Natural killer cell treated with Interleukin-12 subunit alpha and Interleukin-12 subunit beta and Interleukin-15 and Interleukin-18, amount 100 ng/mL, for 72 hours (primary cell): ENCODE measurements at regions not wholly inside any gene's neighbourhood (a gene's known extent, or its start where the extent isn't known, plus 50 kb on each side); places are given as distances from the start of the nearest gene placed in this dataset.

Experiments
- ATAC-seq, 2 donors: fragments of 150-1000 bp; cut with Tn5 transposase in 1 of 2; sonication (Bioruptor Pico), chemical (Tn5 transposase) in 1 of 2; 2 replicates each; pipeline ENCODE4 v1.10.0; 2021
- DNase-seq: peaks from one replicate; pipeline ENCODE4 v3.0.0; 2022; ENCODE audit warnings: low spot score
- H3K27ac Mint-ChIP-seq, 2 donors: 1 replicate in 1 of 2; 2 replicates in 1 of 2; pipeline ENCODE4 v1.8.0; 2022; ENCODE audit warnings: mixed read lengths in 2 of 2, mild to moderate bottlenecking in 1 of 2, moderate library complexity in 1 of 2
- H3K27me3 Mint-ChIP-seq, 2 donors: 1 replicate in 1 of 2; 2 replicates in 1 of 2; pipeline ENCODE4 v1.8.0; 2022; ENCODE audit warnings: mixed read lengths in 2 of 2
- H3K36me3 Mint-ChIP-seq: one replicate; pipeline ENCODE4 v1.8.0; 2022; ENCODE audit warnings: mixed read lengths
- H3K4me1 Mint-ChIP-seq, 2 donors: 1 replicate in 1 of 2; 2 replicates in 1 of 2; pipeline ENCODE4 v1.8.0; 2022; ENCODE audit warnings: low read depth in 2 of 2, mixed read lengths in 2 of 2, mild to moderate bottlenecking in 1 of 2
- H3K4me3 Mint-ChIP-seq: one replicate; pipeline ENCODE4 v1.8.0; 2022; ENCODE audit warnings: mixed read lengths
- H3K9me3 Mint-ChIP-seq: 2 replicates; pipeline ENCODE4 v1.8.0; 2022; ENCODE audit warnings: mixed read lengths

- peaks cover 16 to 26% of the 10 kb centered on the region in 2 donors for H3K27me3 Mint-ChIP-seq
- H3K4me1 Mint-ChIP-seq: peaks cover 0 to 2% of the 10 kb centered on the region in 2 donors
- no peak for DNase-seq
- no peak overlapping the region for H3K27ac Mint-ChIP-seq
- no peaks in the 10 kb centered on the region for H3K9me3 Mint-ChIP-seq
- H3K4me3 Mint-ChIP-seq: no peak overlapping the region
- ATAC-seq: no peak
- H3K36me3 Mint-ChIP-seq: no peaks in the 10 kb centered on the region
Measured at GRCh38 chr1:199704231-199704630, 323.3 kb upstream of the NR5A2 start.

GRCh38 chr1:199705825-199706224 lies 321.7 kb upstream of the NR5A2 start:
- Mint-ChIP-seq H3K27ac (no peak overlapping the region), H3K4me1 (no peaks in the 10 kb centered on the region), H3K4me3 (no peak overlapping the region), H3K27me3 (peaks cover 11 to 33% of the 10 kb centered on the region in 2 donors), H3K9me3 (peaks cover 6% of the 10 kb centered on the region), H3K36me3 (peaks cover 6% of the 10 kb centered on the region)
- ATAC-seq (no peak), DNase-seq (no peak)

GRCh38 chr1:199706826-199707606 lies 320.5 kb upstream of the NR5A2 start:
- H3K27ac Mint-ChIP-seq: no peak overlapping the region
- H3K4me3 Mint-ChIP-seq: no peak overlapping the region
- DNase-seq: no peak
- H3K36me3 Mint-ChIP-seq: peaks cover 18% of the 10 kb centered on the region
- no peak for ATAC-seq
- peaks cover 16% of the 10 kb centered on the region for H3K9me3 Mint-ChIP-seq
- peaks cover 15 to 43% of the 10 kb centered on the region in 2 donors for H3K27me3 Mint-ChIP-seq
- no peaks in the 10 kb centered on the region for H3K4me1 Mint-ChIP-seq

- no peak for DNase-seq
- Mint-ChIP-seq H3K36me3 (peaks cover 20% of the 10 kb centered on the region), H3K27ac (no peak overlapping the region), H3K9me3 (peaks cover 21% of the 10 kb centered on the region), H3K27me3 (peaks cover 16 to 44% of the 10 kb centered on the region in 2 donors), H3K4me1 (no peaks in the 10 kb centered on the region), H3K4me3 (no peak overlapping the region)
- ATAC-seq: no peak
Measured at GRCh38 chr1:199710974-199711373, 316.5 kb upstream of the NR5A2 start.

- no peak for DNase-seq
- ATAC-seq: no peak
- Mint-ChIP-seq H3K4me1 (no peaks in the 10 kb centered on the region), H3K4me3 (no peak overlapping the region), H3K27me3 (peaks cover 17 to 29% of the 10 kb centered on the region in 2 donors), H3K36me3 (peaks cover 5% of the 10 kb centered on the region), H3K9me3 (peaks cover 6% of the 10 kb centered on the region), H3K27ac (no peak overlapping the region)
Measured at GRCh38 chr1:199716729-199717128, 310.8 kb upstream of the NR5A2 start.

- no peak for DNase-seq
- H3K27ac Mint-ChIP-seq: no peak overlapping the region
- no peaks in the 10 kb centered on the region for H3K4me1 Mint-ChIP-seq
- H3K36me3 Mint-ChIP-seq: no peaks in the 10 kb centered on the region
- no peaks in the 10 kb centered on the region for H3K9me3 Mint-ChIP-seq
- H3K27me3 Mint-ChIP-seq: peaks cover 16 to 21% of the 10 kb centered on the region in 2 donors
- no peak for ATAC-seq
- H3K4me3 Mint-ChIP-seq: no peak overlapping the region
Measured at GRCh38 chr1:199719156-199719842, 308.2 kb upstream of the NR5A2 start.

- Mint-ChIP-seq H3K9me3 (no peaks in the 10 kb centered on the region), H3K27me3 (peaks cover 12 to 22% of the 10 kb centered on the region in 2 donors), H3K4me3 (no peak overlapping the region), H3K36me3 (no peaks in the 10 kb centered on the region), H3K4me1 (peaks cover 0 to 4% of the 10 kb centered on the region in 2 donors), H3K27ac (no peak overlapping the region)
- DNase-seq (no peak), ATAC-seq (no peak)
Measured at GRCh38 chr1:199720496-199720895, 307.0 kb upstream of the NR5A2 start.

GRCh38 chr1:199721001-199721400 lies 306.5 kb upstream of the NR5A2 start:
- H3K9me3 Mint-ChIP-seq: no peaks in the 10 kb centered on the region
- ATAC-seq: no peak
- no peak overlapping the region for H3K4me3 Mint-ChIP-seq
- DNase-seq: no peak
- H3K36me3 Mint-ChIP-seq: no peaks in the 10 kb centered on the region
- peaks cover 12 to 27% of the 10 kb centered on the region in 2 donors for H3K27me3 Mint-ChIP-seq
- H3K27ac Mint-ChIP-seq: no peak overlapping the region
- H3K4me1 Mint-ChIP-seq: peaks cover 0 to 4% of the 10 kb centered on the region in 2 donors

GRCh38 chr1:199723250-199723956 lies 304.1 kb upstream of the NR5A2 start:
- Mint-ChIP-seq H3K9me3 (no peaks in the 10 kb centered on the region), H3K4me1 (peaks cover 0 to 4% of the 10 kb centered on the region in 2 donors), H3K27ac (no peak overlapping the region), H3K27me3 (peaks cover 15 to 37% of the 10 kb centered on the region in 2 donors), H3K36me3 (no peaks in the 10 kb centered on the region), H3K4me3 (no peak overlapping the region)
- DNase-seq (no peak), ATAC-seq (no peak)

GRCh38 chr1:199724049-199724448 lies 303.5 kb upstream of the NR5A2 start:
- Mint-ChIP-seq H3K27me3 (peaks cover 15 to 34% of the 10 kb centered on the region in 2 donors), H3K27ac (no peak overlapping the region), H3K36me3 (no peaks in the 10 kb centered on the region), H3K9me3 (no peaks in the 10 kb centered on the region), H3K4me3 (no peak overlapping the region), H3K4me1 (peaks cover 0 to 4% of the 10 kb centered on the region in 2 donors)
- ATAC-seq (no peak), DNase-seq (no peak)

GRCh38 chr1:199725002-199725565 lies 302.4 kb upstream of the NR5A2 start:
- ATAC-seq: peak in 1 of 2 donors; percentile 36
- H3K9me3 Mint-ChIP-seq: no peaks in the 10 kb centered on the region

GRCh38 chr1:199727682-199728081 lies 299.8 kb upstream of the NR5A2 start:
- no peak for ATAC-seq
- DNase-seq: no peak
- peaks cover 0 to 4% of the 10 kb centered on the region in 2 donors for H3K4me1 Mint-ChIP-seq
- no peaks in the 10 kb centered on the region for H3K9me3 Mint-ChIP-seq
- H3K36me3 Mint-ChIP-seq: no peaks in the 10 kb centered on the region
- H3K4me3 Mint-ChIP-seq: no peak overlapping the region
- no peak overlapping the region for H3K27ac Mint-ChIP-seq
- peaks cover 14 to 36% of the 10 kb centered on the region in 2 donors for H3K27me3 Mint-ChIP-seq

More at GRCh38 chr1:199725002-199725565, 302.4 kb upstream of the NR5A2 start:
- Mint-ChIP-seq H3K4me3 (no peak overlapping the region), H3K36me3 (no peaks in the 10 kb centered on the region), H3K4me1 (peaks cover 0 to 4% of the 10 kb centered on the region in 2 donors), H3K27ac (no peak overlapping the region), H3K27me3 (peaks cover 18 to 39% of the 10 kb centered on the region in 2 donors)
- DNase-seq: no peak

GRCh38 chr1:199728345-199728744 lies 299.2 kb upstream of the NR5A2 start:
- H3K27ac Mint-ChIP-seq: no peak overlapping the region
- DNase-seq: no peak
- no peaks in the 10 kb centered on the region for H3K36me3 Mint-ChIP-seq
- H3K4me1 Mint-ChIP-seq: peaks cover 0 to 4% of the 10 kb centered on the region in 2 donors
- no peak overlapping the region for H3K4me3 Mint-ChIP-seq
- H3K9me3 Mint-ChIP-seq: no peaks in the 10 kb centered on the region
- peaks cover 16 to 36% of the 10 kb centered on the region in 2 donors for H3K27me3 Mint-ChIP-seq
- no peak for ATAC-seq
